Central memory CD8-positive, alpha-beta T cell (primary cell): ENCODE measurements at regions not wholly inside any gene's neighbourhood (a gene's known extent, or its start where the extent isn't known, plus 50 kb on each side); places are given as distances from the start of the nearest gene placed in this dataset.
"Not testable (repeated sequence)": the region's sequence is repeated elsewhere in the genome, so short reads cannot be mapped to it uniquely, and the experiment has no call there.

Experiments used
- ATAC-seq: fragments of 150-1000 bp; cut with Tn5 transposase; replicated peaks from 2 replicates; pipeline ENCODE4 v1.10.0; 2022; ENCODE audit warnings: mild to moderate bottlenecking, moderate FRiP score, moderate number of reproducible peaks; ENCODE audit not compliant: poor library complexity, severe bottlenecking; ENCODE audit errors: extremely low read depth
- DNase-seq, 2 donors: peaks; one replicate each; pipeline ENCODE4 v3.0.0; 2021; ENCODE audit warnings: low spot score in 2 of 2
- H3K27ac Mint-ChIP-seq: one replicate; pipeline ENCODE4 v1.8.0; 2022; ENCODE audit warnings: low read depth, mild to moderate bottlenecking, moderate library complexity, mixed read lengths
- H3K27me3 Mint-ChIP-seq: one replicate; pipeline ENCODE4 v1.8.0; 2022; ENCODE audit warnings: mixed read lengths
- H3K36me3 Mint-ChIP-seq: one replicate; pipeline ENCODE4 v1.8.0; 2022; ENCODE audit warnings: mild to moderate bottlenecking, moderate library complexity, mixed read lengths; ENCODE audit not compliant: insufficient read depth
- H3K4me1 Mint-ChIP-seq: one replicate; pipeline ENCODE4 v1.8.0; 2022; ENCODE audit warnings: mixed read lengths
- H3K4me3 Mint-ChIP-seq: one replicate; pipeline ENCODE4 v1.8.0; 2022; ENCODE audit warnings: mild to moderate bottlenecking, moderate library complexity, mixed read lengths
- H3K9me3 Mint-ChIP-seq: one replicate; pipeline ENCODE4 v1.8.0; 2022; ENCODE audit warnings: mixed read lengths

DNA sequence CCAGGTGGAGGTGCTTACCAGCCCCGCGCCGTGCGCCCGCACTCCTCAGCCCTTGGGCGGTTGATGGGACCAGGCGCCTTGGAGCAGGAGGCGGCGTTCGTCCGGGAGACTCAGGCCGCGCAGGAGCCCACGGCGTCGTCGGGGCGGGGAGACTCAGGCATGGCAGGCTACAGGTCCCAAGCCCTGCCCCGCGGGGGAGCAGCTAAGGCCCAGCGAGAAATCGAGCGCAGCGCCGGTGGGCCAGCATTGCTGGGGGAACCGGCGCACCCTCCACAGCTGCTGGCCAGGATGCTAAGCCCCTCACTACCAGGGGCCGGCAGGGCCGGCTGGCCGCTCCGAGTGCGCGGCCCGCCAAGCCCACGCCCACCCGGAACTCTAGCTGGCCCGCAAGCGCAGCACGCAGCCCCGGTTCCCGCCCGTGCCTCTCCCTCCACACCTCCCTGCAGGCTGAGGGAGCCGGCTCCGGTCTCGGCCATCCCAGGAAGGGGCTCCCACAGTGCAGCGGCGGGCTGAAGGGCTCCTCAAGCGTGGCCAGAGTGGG is 1087.5 kb downstream of the GALC start:
- not testable (repeated sequence) for ATAC-seq, DNase-seq, H3K36me3 Mint-ChIP-seq, H3K4me3 Mint-ChIP-seq, H3K9me3 Mint-ChIP-seq, H3K27ac Mint-ChIP-seq, H3K27me3 Mint-ChIP-seq, H3K4me1 Mint-ChIP-seq

DNA sequence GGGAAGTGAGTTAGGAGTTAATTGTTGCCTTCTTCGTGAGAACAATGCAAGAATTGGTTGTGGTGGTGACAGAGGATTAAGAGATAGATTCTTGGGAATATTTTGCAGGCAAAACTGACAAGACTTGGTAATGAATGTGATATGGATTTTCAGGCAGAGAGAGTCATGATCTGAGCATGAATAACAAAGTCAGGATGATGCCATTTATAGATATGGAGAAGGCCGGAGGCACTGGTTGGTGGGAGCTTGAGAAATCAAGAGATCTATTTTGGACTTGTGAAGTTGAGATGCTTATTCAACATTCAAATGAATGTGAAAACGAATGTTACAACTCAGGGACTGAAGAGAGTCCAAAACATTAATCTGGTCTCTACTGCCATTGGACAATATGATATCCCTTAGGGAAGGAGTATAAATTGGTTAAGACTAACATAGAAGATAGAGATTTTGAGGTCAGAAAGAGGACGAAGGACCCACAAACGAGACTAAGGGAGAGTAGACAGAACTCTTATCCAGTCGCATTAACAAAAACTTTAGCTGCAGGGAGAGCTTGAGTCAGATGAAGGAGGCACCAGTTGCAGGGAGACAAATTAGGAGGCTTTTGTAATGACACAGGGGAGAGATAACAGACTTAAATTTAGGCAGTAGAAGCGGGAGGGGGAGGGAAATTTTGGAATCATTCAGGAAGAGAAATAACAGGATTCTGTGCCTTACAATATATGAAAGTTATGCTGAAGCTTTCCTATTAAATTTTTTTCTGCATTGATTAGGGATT is 1090.6 kb downstream of the GALC start:
- Mint-ChIP-seq H3K27ac (no peak overlapping the region), H3K36me3 (no peaks in the 10 kb centered on the region), H3K9me3 (no peaks in the 10 kb centered on the region), H3K4me3 (no peak overlapping the region), H3K27me3 (no peaks in the 10 kb centered on the region), H3K4me1 (no peaks in the 10 kb centered on the region)
- DNase-seq: no peak
- ATAC-seq: no peak

DNA sequence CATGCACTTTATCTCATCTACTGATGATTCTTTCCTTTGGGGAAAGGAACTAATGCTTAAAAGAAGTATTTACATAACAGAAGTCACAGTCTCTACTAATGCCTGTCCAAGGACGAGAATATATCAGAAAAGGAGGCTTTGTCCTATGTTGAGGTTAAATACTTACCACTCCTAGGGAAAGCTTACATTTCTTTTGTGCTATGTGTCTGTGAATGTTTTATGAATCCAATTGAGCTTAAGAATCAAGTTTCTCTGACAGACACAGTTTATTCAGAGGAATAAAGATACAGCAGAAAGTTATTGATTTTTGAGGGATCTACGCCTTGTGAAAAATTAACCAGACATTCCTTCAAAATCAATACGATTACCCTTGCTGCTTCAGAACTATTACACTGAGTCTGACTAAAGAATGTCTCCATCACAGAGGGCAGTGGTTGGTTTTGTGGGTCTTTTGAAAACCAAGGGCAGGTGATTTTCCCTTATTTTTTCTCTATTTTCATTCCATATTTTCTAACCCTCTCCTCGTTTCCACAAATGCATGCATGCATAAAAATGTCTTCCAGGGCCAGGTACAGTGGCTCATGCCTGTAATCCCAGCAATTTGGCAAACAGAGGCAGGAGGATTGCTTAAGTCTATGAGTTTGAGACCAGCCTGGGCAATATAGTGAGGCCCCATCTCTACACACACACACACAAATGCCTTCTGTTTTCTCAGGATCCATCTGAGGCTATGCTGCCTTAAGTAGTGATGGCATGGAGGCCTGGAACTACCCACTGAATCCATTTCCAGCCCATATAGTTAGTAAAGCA is 1095.1 kb downstream of the GALC start:
- H3K36me3 Mint-ChIP-seq: no peaks in the 10 kb centered on the region
- no peaks in the 10 kb centered on the region for H3K27me3 Mint-ChIP-seq
- no peaks in the 10 kb centered on the region for H3K4me1 Mint-ChIP-seq
- ATAC-seq (no peak), DNase-seq (no peak)
- H3K27ac Mint-ChIP-seq: no peak overlapping the region
- no peaks in the 10 kb centered on the region for H3K9me3 Mint-ChIP-seq
- H3K4me3 Mint-ChIP-seq: no peak overlapping the region

DNA sequence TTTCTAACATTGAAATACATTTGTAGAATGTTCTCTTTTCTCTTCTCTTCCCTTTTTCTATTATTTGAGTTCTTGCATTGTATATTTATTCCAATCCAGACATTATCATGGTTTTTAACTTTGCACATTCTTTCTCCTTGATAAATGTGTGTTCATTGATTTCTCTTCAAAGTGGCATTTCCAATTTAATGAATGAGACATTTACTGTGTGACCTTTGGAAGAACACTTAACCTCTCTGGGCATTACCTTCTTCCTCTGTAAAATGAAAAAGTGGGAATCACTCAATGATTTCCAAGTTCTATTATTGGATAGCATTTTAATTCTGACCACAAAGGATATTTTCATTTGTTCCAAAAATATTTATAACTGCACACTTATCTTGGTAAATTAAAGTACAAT is 1095.8 kb downstream of the GALC start:
- no peak overlapping the region for H3K4me3 Mint-ChIP-seq
- no peak overlapping the region for H3K27ac Mint-ChIP-seq
- no peak for ATAC-seq
- H3K27me3 Mint-ChIP-seq: no peaks in the 10 kb centered on the region
- no peaks in the 10 kb centered on the region for H3K4me1 Mint-ChIP-seq
- DNase-seq: no peak
- no peaks in the 10 kb centered on the region for H3K36me3 Mint-ChIP-seq
- H3K9me3 Mint-ChIP-seq: no peaks in the 10 kb centered on the region

DNA sequence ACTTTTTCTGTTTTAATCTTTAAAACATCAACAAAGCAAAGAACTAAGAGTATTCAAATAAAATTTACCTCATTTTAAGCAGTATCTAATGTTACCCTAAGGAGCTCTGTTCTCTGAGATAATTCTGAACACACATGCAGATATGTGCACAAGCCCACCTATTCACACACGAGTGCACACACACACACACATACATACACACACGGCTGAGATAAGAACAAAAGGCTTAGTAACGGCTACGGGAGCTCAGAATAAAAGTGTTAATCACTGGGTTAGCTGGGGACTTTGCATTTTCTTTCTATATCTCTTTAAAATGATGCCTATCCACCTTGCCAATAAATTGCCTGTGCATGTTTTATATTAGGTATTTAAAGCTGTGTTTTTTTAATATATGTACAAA is 1096.3 kb downstream of the GALC start:
- no peaks in the 10 kb centered on the region for H3K9me3 Mint-ChIP-seq
- H3K27me3 Mint-ChIP-seq: no peaks in the 10 kb centered on the region
- ATAC-seq (no peak), DNase-seq (no peak)
- no peaks in the 10 kb centered on the region for H3K36me3 Mint-ChIP-seq
- H3K4me3 Mint-ChIP-seq: no peak overlapping the region
- H3K27ac Mint-ChIP-seq: no peak overlapping the region
- no peaks in the 10 kb centered on the region for H3K4me1 Mint-ChIP-seq

DNA sequence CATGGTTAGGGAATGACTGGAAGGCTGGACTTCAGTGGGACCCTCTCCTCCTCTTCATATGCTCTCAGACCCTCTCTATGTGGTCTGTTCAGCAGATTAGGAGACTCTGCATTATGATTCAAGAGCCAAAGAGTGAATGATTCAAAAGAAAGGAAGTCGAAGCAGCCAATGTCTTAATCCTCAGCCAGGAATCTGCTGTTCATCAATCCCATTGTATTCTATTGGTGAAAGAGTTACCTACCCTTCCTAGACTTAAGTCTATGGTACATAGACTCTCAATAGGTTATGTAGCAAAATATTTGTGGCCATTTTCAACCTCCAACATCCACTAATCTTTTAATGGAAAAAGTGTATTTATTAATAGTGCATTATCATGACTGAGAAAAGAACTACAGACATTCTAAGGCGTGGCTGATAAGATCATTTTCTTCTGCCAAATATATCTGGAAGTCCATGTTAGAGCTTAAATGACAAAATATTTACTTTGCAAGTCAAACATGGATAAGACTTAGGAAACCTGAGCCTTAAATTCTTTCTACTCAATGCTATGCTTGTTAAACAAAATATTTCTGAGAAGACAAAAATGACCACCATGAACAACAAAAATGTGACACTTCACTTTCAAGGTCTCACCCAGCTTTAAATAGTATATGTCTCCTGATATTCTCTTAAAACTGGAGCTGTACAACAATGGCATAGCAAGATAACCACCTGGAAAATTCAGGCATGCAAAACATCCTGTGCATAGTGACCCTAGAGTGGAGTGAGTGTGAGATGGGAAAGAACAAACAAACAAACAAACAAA is 1100.6 kb downstream of the GALC start:
- DNase-seq: no peak
- H3K4me1 Mint-ChIP-seq: no peaks in the 10 kb centered on the region
- no peak overlapping the region for H3K4me3 Mint-ChIP-seq
- H3K36me3 Mint-ChIP-seq: no peaks in the 10 kb centered on the region
- H3K9me3 Mint-ChIP-seq: peaks cover 16% of the 10 kb centered on the region
- no peak for ATAC-seq
- H3K27me3 Mint-ChIP-seq: no peaks in the 10 kb centered on the region
- H3K27ac Mint-ChIP-seq: no peak overlapping the region

DNA sequence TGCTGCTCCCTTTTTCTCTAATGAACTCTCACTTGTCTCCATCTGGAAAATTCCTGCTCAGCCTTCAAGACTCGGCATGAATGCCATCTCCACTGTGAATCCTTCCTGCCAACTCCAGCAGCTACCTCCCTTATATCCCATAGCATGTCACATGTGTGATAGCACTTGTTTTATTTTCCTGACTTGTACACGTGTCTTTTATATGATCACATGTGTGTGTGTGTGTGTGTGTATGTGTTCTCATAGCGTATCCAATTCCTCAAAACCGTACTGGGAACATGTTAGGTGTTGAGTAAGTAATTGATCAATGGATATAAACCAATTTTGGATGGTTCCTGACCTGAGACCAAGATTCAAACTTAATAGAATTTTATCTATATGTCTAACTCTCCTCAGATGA is 1107.7 kb downstream of the GALC start:
- no peak overlapping the region for H3K4me3 Mint-ChIP-seq
- ATAC-seq: no peak
- no peaks in the 10 kb centered on the region for H3K36me3 Mint-ChIP-seq
- H3K27ac Mint-ChIP-seq: no peak overlapping the region
- H3K9me3 Mint-ChIP-seq: peaks cover 17% of the 10 kb centered on the region
- DNase-seq: no peak
- no peaks in the 10 kb centered on the region for H3K27me3 Mint-ChIP-seq
- no peaks in the 10 kb centered on the region for H3K4me1 Mint-ChIP-seq

DNA sequence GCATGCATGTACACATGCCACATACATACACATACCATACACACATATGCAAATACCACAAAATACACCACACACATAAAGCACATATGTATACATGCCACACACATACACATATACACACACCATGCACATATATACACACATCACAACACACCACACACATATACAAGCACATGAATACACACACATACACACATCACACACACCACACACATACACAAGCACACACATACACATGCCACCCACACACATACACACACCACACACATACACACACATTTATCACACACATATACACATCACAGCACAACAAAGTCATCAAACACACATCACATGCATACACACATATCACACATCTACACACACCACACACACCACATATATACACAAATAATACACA is 1108.5 kb downstream of the GALC start:
- Mint-ChIP-seq H3K27me3 (no peaks in the 10 kb centered on the region), H3K4me1 (no peaks in the 10 kb centered on the region), H3K9me3 (peaks cover 10% of the 10 kb centered on the region), H3K27ac (no peak overlapping the region), H3K4me3 (no peak overlapping the region), H3K36me3 (no peaks in the 10 kb centered on the region)
- DNase-seq (no peak), ATAC-seq (no peak)

DNA sequence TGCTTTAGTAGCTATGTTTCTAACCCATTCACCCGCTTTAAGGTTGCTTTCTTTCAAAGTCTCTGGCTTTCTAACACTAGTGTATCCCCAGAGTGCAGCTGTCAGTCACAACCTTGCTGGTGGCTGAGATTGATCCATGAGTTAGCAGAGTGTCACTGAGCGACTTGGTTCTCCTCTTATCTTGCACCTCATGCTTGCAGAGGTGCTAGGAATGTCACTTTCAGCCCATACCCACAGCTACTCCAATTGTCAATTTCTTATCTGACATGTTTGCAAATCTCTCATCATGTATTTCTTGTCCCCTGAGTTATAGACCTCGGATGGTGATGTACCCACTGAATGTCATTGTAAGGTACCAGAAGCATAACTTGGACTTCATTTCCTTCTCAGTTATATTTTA is 1110.2 kb downstream of the GALC start:
- Mint-ChIP-seq H3K36me3 (no peaks in the 10 kb centered on the region), H3K9me3 (peaks cover 10% of the 10 kb centered on the region), H3K4me3 (no peak overlapping the region), H3K4me1 (no peaks in the 10 kb centered on the region), H3K27me3 (no peaks in the 10 kb centered on the region), H3K27ac (no peak overlapping the region)
- DNase-seq: no peak
- ATAC-seq: no peak

DNA sequence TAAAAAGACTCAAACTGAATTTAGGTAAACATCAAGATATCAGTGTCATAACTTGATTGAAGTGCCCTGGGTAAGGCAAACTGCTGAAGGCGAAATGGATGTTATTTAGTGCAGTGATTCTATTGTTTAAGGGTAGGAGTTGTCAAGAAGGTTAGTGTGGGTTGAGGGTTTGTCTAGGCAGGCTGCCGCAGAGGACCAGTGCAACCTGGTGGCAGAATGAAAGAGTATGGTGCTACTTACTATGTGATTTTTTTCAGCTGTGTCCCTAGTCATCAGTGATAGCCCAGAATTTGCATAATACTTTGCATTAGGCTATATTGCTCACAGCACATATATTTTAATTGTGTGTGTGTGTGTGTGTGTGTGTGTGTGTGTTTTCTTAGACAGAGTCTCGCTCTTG is 1127.0 kb downstream of the GALC start:
- ATAC-seq (no peak), DNase-seq (no peak)
- peaks cover 14% of the 10 kb centered on the region for H3K9me3 Mint-ChIP-seq
- no peak overlapping the region for H3K4me3 Mint-ChIP-seq
- no peaks in the 10 kb centered on the region for H3K27me3 Mint-ChIP-seq
- no peaks in the 10 kb centered on the region for H3K36me3 Mint-ChIP-seq
- no peaks in the 10 kb centered on the region for H3K4me1 Mint-ChIP-seq
- no peak overlapping the region for H3K27ac Mint-ChIP-seq

DNA sequence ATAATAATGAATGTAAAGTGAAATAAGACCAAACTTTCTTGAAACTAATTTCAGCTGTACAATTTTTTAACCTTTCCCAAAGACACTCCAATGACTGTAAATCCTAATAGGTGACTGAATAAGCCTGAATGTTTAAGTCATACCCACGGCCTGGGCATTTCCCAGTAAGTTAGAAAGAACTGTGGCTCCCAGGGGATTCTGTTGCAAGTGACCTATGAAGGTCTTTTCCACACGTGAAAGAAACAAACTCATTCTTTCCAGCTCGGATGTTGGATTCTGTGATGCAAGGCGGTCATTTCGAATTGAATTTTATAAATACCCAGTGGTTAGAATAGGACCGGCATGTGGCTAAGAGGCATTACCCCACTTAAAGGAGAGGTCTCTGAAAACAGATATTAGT is 1134.4 kb downstream of the GALC start:
- Mint-ChIP-seq H3K36me3 (no peaks in the 10 kb centered on the region), H3K27me3 (no peaks in the 10 kb centered on the region), H3K4me3 (no peak overlapping the region), H3K27ac (no peak overlapping the region), H3K4me1 (no peaks in the 10 kb centered on the region), H3K9me3 (peaks cover 18% of the 10 kb centered on the region)
- ATAC-seq: no peak
- no peak for DNase-seq

DNA sequence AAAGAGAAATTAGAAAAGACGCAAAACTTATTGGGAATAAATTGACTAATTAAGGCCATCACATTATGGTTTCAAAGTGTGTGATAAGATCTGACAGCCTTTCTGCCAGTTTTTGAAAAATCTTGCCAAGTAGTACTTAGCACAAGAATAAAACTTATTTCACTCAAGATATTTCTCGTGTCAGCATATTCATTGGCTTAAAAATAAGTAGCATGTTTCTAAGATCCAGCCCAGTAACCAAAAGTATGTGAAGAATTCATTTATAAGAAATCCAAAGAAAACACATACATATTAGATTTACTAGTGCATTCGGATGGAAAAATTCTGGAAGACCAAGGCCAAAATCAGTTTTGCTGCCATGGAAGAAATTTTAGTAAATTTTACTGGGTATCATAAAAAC is 1135.0 kb downstream of the GALC start:
- Mint-ChIP-seq H3K4me1 (no peaks in the 10 kb centered on the region), H3K9me3 (peaks cover 24% of the 10 kb centered on the region), H3K27me3 (no peaks in the 10 kb centered on the region), H3K4me3 (no peak overlapping the region), H3K27ac (no peak overlapping the region), H3K36me3 (no peaks in the 10 kb centered on the region)
- ATAC-seq (no peak), DNase-seq (no peak)
